ENCODE measurements at regions not wholly inside any gene's neighbourhood (a gene's known extent, or its start where the extent isn't known, plus 50 kb on each side); places are given as distances from the start of the nearest gene placed in this dataset.

- Mint-ChIP-seq H3K4me1 (no peaks in the 10 kb centered on the region), H3K4me3 (no peak overlapping the region), H3K27ac (no peak overlapping the region), H3K9me3 (ENCODE audit: low read depth) (no peaks in the 10 kb centered on the region), H3K27me3 (no peaks in the 10 kb centered on the region), H3K36me3 (no peaks in the 10 kb centered on the region)
- no peak for ATAC-seq
- DNase-seq, result no peak
- CTCF ChIA-PET, result no interaction called here
Measured at GRCh38 chr20:60761056-60761455, 491.0 kb upstream of the CDH4 start.

GRCh38 chr20:60762386-60762785, 489.7 kb upstream of the CDH4 start:
- no peaks in the 10 kb centered on the region for H3K27me3 Mint-ChIP-seq
- no peak overlapping the region for H3K4me3 Mint-ChIP-seq
- H3K9me3 Mint-ChIP-seq (ENCODE audit: low read depth), result no peaks in the 10 kb centered on the region
- CTCF ChIA-PET, result no interaction called here
- ATAC-seq (no peak), DNase-seq (no peak)
- H3K4me1 Mint-ChIP-seq, result no peaks in the 10 kb centered on the region
- no peak overlapping the region for H3K27ac Mint-ChIP-seq
- H3K36me3 Mint-ChIP-seq, result no peaks in the 10 kb centered on the region

GRCh38 chr20:60764328-60764727, 487.7 kb upstream of the CDH4 start:
- no peaks in the 10 kb centered on the region for H3K36me3 Mint-ChIP-seq
- no peaks in the 10 kb centered on the region for H3K9me3 Mint-ChIP-seq (ENCODE audit: low read depth)
- DNase-seq (no peak), ATAC-seq (no peak)
- H3K27me3 Mint-ChIP-seq, result no peaks in the 10 kb centered on the region
- no peak overlapping the region for H3K27ac Mint-ChIP-seq
- H3K4me1 Mint-ChIP-seq, result no peaks in the 10 kb centered on the region
- no peak overlapping the region for H3K4me3 Mint-ChIP-seq
- CTCF ChIA-PET, result no interaction called here

GRCh38 chr20:60764771-60765170, 487.3 kb upstream of the CDH4 start:
- no peak overlapping the region for H3K4me3 Mint-ChIP-seq
- H3K4me1 Mint-ChIP-seq, result no peaks in the 10 kb centered on the region
- no peak overlapping the region for H3K27ac Mint-ChIP-seq
- ATAC-seq, result no peak
- no peak for DNase-seq
- no peaks in the 10 kb centered on the region for H3K9me3 Mint-ChIP-seq (ENCODE audit: low read depth)
- H3K27me3 Mint-ChIP-seq, result no peaks in the 10 kb centered on the region
- no peaks in the 10 kb centered on the region for H3K36me3 Mint-ChIP-seq
- CTCF ChIA-PET, result no interaction called here

- ATAC-seq (no peak), DNase-seq (no peak)
- Mint-ChIP-seq H3K9me3 (ENCODE audit: low read depth) (no peaks in the 10 kb centered on the region), H3K27ac (no peak overlapping the region), H3K4me1 (no peaks in the 10 kb centered on the region), H3K4me3 (no peak overlapping the region), H3K27me3 (no peaks in the 10 kb centered on the region), H3K36me3 (no peaks in the 10 kb centered on the region)
- CTCF ChIA-PET, result no interaction called here
Measured at GRCh38 chr20:60765821-60766403, 486.1 kb upstream of the CDH4 start.

GRCh38 chr20:60768216-60768615, 483.8 kb upstream of the CDH4 start:
- DNase-seq, result no peak
- CTCF ChIA-PET, result no interaction called here
- no peaks in the 10 kb centered on the region for H3K9me3 Mint-ChIP-seq (ENCODE audit: low read depth)
- no peaks in the 10 kb centered on the region for H3K4me1 Mint-ChIP-seq
- no peaks in the 10 kb centered on the region for H3K36me3 Mint-ChIP-seq
- H3K27me3 Mint-ChIP-seq, result no peaks in the 10 kb centered on the region
- no peak for ATAC-seq
- H3K27ac Mint-ChIP-seq, result no peak overlapping the region
- H3K4me3 Mint-ChIP-seq, result no peak overlapping the region

GRCh38 chr20:60780388-60781025, 471.6 kb upstream of the CDH4 start:
- no peaks in the 10 kb centered on the region for H3K4me1 Mint-ChIP-seq
- H3K4me3 Mint-ChIP-seq, result no peak overlapping the region
- CTCF ChIA-PET, result no interaction called here
- no peak for ATAC-seq
- no peaks in the 10 kb centered on the region for H3K36me3 Mint-ChIP-seq
- no peak for DNase-seq
- H3K27me3 Mint-ChIP-seq, result no peaks in the 10 kb centered on the region
- H3K9me3 Mint-ChIP-seq (ENCODE audit: low read depth), result no peaks in the 10 kb centered on the region
- no peak overlapping the region for H3K27ac Mint-ChIP-seq

- CTCF ChIA-PET, result no interaction called here
- Mint-ChIP-seq H3K36me3 (no peaks in the 10 kb centered on the region), H3K27me3 (no peaks in the 10 kb centered on the region), H3K27ac (no peak overlapping the region), H3K4me3 (no peak overlapping the region), H3K4me1 (no peaks in the 10 kb centered on the region), H3K9me3 (ENCODE audit: low read depth) (no peaks in the 10 kb centered on the region)
- ATAC-seq, result no peak
- DNase-seq, result no peak
Measured at GRCh38 chr20:60782959-60783625, 469.0 kb upstream of the CDH4 start.

GRCh38 chr20:60785301-60785700, 466.8 kb upstream of the CDH4 start:
- DNase-seq (no peak), ATAC-seq (no peak)
- Mint-ChIP-seq H3K36me3 (no peaks in the 10 kb centered on the region), H3K27ac (no peak overlapping the region), H3K9me3 (ENCODE audit: low read depth) (no peaks in the 10 kb centered on the region), H3K27me3 (no peaks in the 10 kb centered on the region), H3K4me3 (no peak overlapping the region), H3K4me1 (no peaks in the 10 kb centered on the region)
- CTCF ChIA-PET, result no interaction called here

- no peak overlapping the region for H3K4me3 Mint-ChIP-seq
- no peaks in the 10 kb centered on the region for H3K9me3 Mint-ChIP-seq (ENCODE audit: low read depth)
- no peaks in the 10 kb centered on the region for H3K4me1 Mint-ChIP-seq
- H3K27ac Mint-ChIP-seq, result no peak overlapping the region
- no peaks in the 10 kb centered on the region for H3K36me3 Mint-ChIP-seq
- H3K27me3 Mint-ChIP-seq, result no peaks in the 10 kb centered on the region
- ATAC-seq, result no peak
- DNase-seq, result no peak
- CTCF ChIA-PET, result no interaction called here
Measured at GRCh38 chr20:60785785-60786184, 466.3 kb upstream of the CDH4 start.

- CTCF ChIA-PET, result interaction anchor here (0.7 kb wide), 1 partner anchor 134 kb away, joined by 3 read pairs; no protein-coding TSS in a partner anchor
- ATAC-seq, result no peak
- DNase-seq, result no peak
Measured at GRCh38 chr20:60786686-60787217, 465.3 kb upstream of the CDH4 start.

GRCh38 chr20:60787276-60787675, 464.8 kb upstream of the CDH4 start:
- H3K4me3 Mint-ChIP-seq, result no peak overlapping the region
- H3K4me1 Mint-ChIP-seq, result no peaks in the 10 kb centered on the region
- CTCF ChIA-PET, result interaction anchor here (0.7 kb wide), 1 partner anchor 133 kb away, joined by 3 read pairs; no protein-coding TSS in a partner anchor
- H3K9me3 Mint-ChIP-seq (ENCODE audit: low read depth), result no peaks in the 10 kb centered on the region
- H3K27ac Mint-ChIP-seq, result no peak overlapping the region
- H3K36me3 Mint-ChIP-seq, result no peaks in the 10 kb centered on the region
- DNase-seq, result no peak
- no peak for ATAC-seq
- no peaks in the 10 kb centered on the region for H3K27me3 Mint-ChIP-seq

More at GRCh38 chr20:60786686-60787217, 465.3 kb upstream of the CDH4 start:
- no peaks in the 10 kb centered on the region for H3K4me1 Mint-ChIP-seq
- H3K27me3 Mint-ChIP-seq, result no peaks in the 10 kb centered on the region
- no peaks in the 10 kb centered on the region for H3K9me3 Mint-ChIP-seq (ENCODE audit: low read depth)
- H3K36me3 Mint-ChIP-seq, result no peaks in the 10 kb centered on the region
- H3K27ac Mint-ChIP-seq, result no peak overlapping the region
- H3K4me3 Mint-ChIP-seq, result no peak overlapping the region

GRCh38 chr20:60788070-60788469, 464.0 kb upstream of the CDH4 start:
- CTCF ChIA-PET, result no interaction called here
- Mint-ChIP-seq H3K4me1 (no peaks in the 10 kb centered on the region), H3K36me3 (no peaks in the 10 kb centered on the region), H3K4me3 (no peak overlapping the region), H3K27ac (no peak overlapping the region), H3K27me3 (no peaks in the 10 kb centered on the region), H3K9me3 (ENCODE audit: low read depth) (no peaks in the 10 kb centered on the region)
- ATAC-seq, result no peak
- DNase-seq, result no peak

- no peak overlapping the region for H3K27ac Mint-ChIP-seq
- ATAC-seq (no peak), DNase-seq (no peak)
- no peaks in the 10 kb centered on the region for H3K27me3 Mint-ChIP-seq
- no peaks in the 10 kb centered on the region for H3K4me1 Mint-ChIP-seq
- H3K36me3 Mint-ChIP-seq, result no peaks in the 10 kb centered on the region
- H3K4me3 Mint-ChIP-seq, result no peak overlapping the region
- CTCF ChIA-PET, result no interaction called here
- no peaks in the 10 kb centered on the region for H3K9me3 Mint-ChIP-seq (ENCODE audit: low read depth)
Measured at GRCh38 chr20:60789399-60789798, 462.7 kb upstream of the CDH4 start.
